Stimulated activated effector memory CD8-positive, alpha-beta T cell treated with anti-CD3 and anti-CD28 coated beads, Interleukin-12 subunit alpha, Interleukin-12 subunit beta, amount 100 ng/mL, for 72 hours (primary cell): ENCODE measurements at regions not wholly inside any gene's neighbourhood (a gene's known extent, or its start where the extent isn't known, plus 50 kb on each side); places are given as distances from the start of the nearest gene placed in this dataset.

Experiments used
- ATAC-seq: fragments of 150-1000 bp; cut with Tn5 transposase; 2 replicates; pipeline ENCODE4 v1.10.0; 2021
- DNase-seq, 2 donors: peaks; one replicate each; pipeline ENCODE4 v3.0.0; 2021 to 2022; ENCODE audit warnings: low spot score in 2 of 2
- H3K27ac Mint-ChIP-seq: one replicate; pipeline ENCODE4 v1.8.0; 2022; ENCODE audit warnings: mild to moderate bottlenecking, mixed read lengths
- H3K36me3 Mint-ChIP-seq: one replicate; pipeline ENCODE4 v1.8.0; 2022; ENCODE audit warnings: mild to moderate bottlenecking, mixed read lengths
- H3K4me1 Mint-ChIP-seq: one replicate; pipeline ENCODE4 v1.8.0; 2022; ENCODE audit warnings: mixed read lengths
- H3K4me3 Mint-ChIP-seq: one replicate; pipeline ENCODE4 v1.8.0; 2022; ENCODE audit warnings: mild to moderate bottlenecking, mixed read lengths
- H3K9me3 Mint-ChIP-seq: one replicate; pipeline ENCODE4 v1.8.0; 2022; ENCODE audit warnings: mixed read lengths

DNA sequence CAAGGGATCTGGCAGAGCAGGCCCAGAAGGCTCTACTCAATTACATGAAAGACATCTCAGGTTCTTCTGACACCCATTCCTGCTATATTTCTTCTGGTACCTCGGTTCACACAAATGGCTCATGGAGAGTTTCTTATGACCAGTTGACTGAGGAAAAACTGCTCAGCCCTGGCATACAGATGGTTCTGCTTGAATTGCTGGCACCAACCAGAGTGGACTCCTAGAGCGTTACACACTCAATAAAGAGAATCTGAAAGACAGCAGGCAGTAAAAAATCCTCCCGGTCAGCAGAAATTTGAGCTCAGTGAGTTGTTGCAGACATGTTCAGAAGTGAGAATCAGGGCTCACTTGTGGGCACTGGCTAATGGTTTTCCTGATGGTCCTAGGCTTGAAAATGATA is 434.4 kb downstream of the TCERG1L start:
- Mint-ChIP-seq H3K27ac (no peak overlapping the region), H3K4me3 (no peak overlapping the region), H3K9me3 (peaks cover under 1% of the 10 kb centered on the region), H3K36me3 (no peaks in the 10 kb centered on the region), H3K4me1 (no peaks in the 10 kb centered on the region)
- DNase-seq (no peak), ATAC-seq (no peak)

DNA sequence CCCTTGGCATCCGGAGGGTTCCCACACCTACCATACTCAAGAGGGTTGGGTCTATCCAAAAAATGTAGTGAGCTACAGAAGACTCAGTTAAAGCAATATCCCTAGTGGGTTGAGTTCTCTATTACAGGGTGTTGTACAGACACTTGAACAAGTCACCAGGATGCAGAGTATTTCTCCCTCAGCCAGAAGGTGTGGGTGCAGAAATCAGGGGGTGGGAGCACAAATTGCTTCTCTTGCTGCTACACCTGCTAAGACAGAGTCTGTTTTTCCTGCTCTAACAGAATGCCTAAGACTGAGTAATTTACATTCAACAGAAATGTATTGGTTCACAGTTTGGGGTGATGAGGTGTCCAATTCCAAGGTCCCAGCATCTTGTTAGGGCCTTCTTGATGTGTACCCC is 433.4 kb downstream of the TCERG1L start:
- Mint-ChIP-seq H3K9me3 (no peaks in the 10 kb centered on the region), H3K4me3 (no peak overlapping the region), H3K4me1 (no peaks in the 10 kb centered on the region), H3K36me3 (no peaks in the 10 kb centered on the region), H3K27ac (no peak overlapping the region)
- ATAC-seq = no peak
- no peak for DNase-seq

DNA sequence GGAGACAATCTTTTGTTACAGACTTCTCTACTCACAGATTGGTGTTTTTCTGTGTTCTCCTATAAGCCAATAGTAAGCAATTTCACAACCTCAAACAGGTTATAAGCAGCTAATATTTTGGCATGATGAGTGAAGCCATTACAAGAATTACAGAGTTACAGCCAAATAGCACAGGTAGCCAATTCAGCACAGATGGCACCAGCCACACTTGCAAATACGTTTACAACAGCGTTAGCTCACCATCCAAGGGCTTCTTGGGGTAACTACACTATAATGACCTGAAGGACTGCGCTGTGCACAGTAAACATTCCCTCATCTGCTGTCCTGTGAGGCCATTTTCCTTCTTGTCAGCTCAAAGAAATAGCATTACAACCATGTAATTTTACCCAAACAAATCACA is 428.6 kb downstream of the TCERG1L start:
- H3K36me3 Mint-ChIP-seq = no peaks in the 10 kb centered on the region
- DNase-seq (no peak), ATAC-seq (no peak)
- no peak overlapping the region for H3K27ac Mint-ChIP-seq
- no peak overlapping the region for H3K4me3 Mint-ChIP-seq
- H3K9me3 Mint-ChIP-seq = no peaks in the 10 kb centered on the region
- no peaks in the 10 kb centered on the region for H3K4me1 Mint-ChIP-seq

DNA sequence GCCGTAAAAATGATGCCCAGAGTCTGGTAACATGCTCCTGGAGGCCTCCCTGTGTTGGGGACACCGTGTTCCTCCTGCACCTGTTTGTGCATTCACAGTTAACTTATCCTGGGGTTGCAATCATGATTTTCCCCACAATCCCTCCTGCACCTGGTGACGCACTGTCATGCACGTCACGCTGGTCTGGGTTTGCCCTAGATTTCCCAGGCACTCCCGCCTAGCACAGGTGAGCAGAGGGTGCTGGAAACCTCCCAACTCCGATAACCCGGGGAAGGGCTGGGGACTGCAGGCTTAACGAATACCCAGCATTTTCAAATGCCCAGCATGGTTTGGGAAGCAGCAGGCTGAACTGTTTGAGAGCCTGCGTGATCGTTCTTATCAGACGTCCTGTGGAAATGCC is 427.1 kb downstream of the TCERG1L start:
- no peaks in the 10 kb centered on the region for H3K9me3 Mint-ChIP-seq
- H3K36me3 Mint-ChIP-seq = no peaks in the 10 kb centered on the region
- ATAC-seq (no peak), DNase-seq (no peak)
- no peaks in the 10 kb centered on the region for H3K4me1 Mint-ChIP-seq
- H3K27ac Mint-ChIP-seq = no peak overlapping the region
- no peak overlapping the region for H3K4me3 Mint-ChIP-seq

DNA sequence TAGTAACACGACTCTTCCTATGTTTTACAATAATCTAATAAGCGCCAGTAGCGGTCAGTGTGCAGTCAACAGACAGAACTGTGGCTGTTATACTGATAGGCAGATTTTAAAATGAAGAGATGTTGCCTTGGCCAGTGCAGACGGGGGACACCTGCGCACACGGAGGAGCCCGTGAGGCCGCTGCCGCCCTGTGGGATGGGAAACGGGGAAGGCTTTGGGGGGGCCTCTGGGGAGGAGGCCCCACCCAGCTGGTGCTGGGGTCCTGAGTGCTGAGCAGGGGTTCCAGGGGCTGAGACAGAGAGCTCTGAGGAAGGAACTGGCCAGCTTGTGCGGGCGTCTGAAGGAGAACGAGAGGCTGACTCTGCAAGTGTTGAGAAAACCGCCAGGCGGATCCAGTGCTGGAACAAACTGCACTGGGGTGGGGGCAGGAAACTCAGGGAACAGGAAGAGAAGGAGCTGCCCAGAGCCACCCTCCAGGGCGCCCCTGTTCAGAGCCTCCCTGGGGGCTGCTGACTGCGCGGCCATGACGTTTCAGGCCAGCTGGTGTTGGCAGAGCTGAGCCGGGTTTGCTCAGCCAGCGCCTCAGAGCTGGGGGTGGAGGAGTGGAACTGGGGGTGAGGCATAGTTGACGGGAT is 426.4 kb downstream of the TCERG1L start:
- Mint-ChIP-seq H3K4me1 (no peaks in the 10 kb centered on the region), H3K9me3 (no peaks in the 10 kb centered on the region), H3K36me3 (no peaks in the 10 kb centered on the region), H3K27ac (no peak overlapping the region), H3K4me3 (no peak overlapping the region)
- DNase-seq = no peak
- no peak for ATAC-seq

DNA sequence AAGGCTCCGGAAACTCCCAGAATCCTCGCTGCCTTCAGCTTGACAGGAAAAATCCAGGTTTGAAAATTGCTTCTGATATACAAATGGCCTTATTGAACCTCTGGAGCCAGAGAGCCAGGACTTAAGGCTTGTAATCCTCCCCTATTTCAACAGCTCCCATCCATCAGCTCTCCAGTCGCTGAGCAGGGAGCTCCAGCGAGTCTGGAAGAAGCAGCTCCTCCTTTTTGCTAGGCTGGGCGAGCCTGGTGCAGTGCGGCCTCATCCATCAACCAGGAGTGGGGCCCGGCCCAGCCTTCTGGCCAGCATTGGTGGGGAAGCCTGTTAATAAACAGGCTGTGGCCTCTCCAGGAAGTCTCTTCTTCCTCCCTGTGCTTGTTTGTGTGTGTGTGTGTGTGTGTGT is 424.4 kb downstream of the TCERG1L start:
- no peak overlapping the region for H3K27ac Mint-ChIP-seq
- ATAC-seq = no peak
- no peaks in the 10 kb centered on the region for H3K36me3 Mint-ChIP-seq
- H3K4me1 Mint-ChIP-seq = no peaks in the 10 kb centered on the region
- no peak for DNase-seq
- no peak overlapping the region for H3K4me3 Mint-ChIP-seq
- H3K9me3 Mint-ChIP-seq = no peaks in the 10 kb centered on the region

DNA sequence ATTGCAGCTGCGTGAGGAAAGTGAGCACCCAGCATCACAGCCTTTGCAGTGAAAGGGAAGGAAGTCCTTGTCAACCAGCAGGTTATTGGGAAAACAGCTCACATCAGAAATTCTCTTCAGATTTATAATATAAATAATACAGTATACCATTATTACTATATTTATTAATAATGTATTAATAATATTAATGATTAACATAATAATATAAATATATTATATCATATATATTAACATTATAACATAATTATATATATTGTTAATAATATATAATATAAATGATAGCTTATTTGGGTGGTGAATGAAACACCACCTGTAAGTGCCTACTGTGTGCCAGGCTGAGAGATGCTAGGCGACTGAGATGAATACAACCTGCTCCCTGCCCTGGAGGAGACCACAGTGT is 423.0 kb downstream of the TCERG1L start:
- Mint-ChIP-seq H3K4me3 (no peak overlapping the region), H3K27ac (no peak overlapping the region), H3K9me3 (no peaks in the 10 kb centered on the region), H3K36me3 (no peaks in the 10 kb centered on the region), H3K4me1 (no peaks in the 10 kb centered on the region)
- ATAC-seq (no peak), DNase-seq (no peak)

DNA sequence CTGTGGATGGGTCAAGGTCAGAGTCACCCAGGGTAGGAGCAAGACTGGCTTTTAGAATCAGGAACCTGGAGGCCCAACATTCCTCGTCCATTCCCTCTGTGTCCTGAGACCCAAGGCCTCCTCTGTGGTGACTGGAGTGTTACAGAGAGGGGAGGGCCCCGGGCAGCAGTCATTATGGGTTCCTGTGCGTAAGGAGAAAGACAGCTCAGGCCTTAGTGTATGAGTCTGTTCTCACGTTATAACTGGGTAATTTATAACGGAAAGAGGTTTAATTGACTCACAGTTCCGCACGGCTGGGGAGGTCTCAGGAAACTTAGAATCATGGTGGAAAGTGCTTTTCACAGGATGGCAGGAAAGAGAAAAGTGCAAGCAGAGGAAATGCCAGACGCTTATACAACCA is 422.3 kb downstream of the TCERG1L start:
- Mint-ChIP-seq H3K27ac (no peak overlapping the region), H3K4me3 (no peak overlapping the region), H3K9me3 (no peaks in the 10 kb centered on the region), H3K4me1 (no peaks in the 10 kb centered on the region), H3K36me3 (no peaks in the 10 kb centered on the region)
- ATAC-seq (no peak), DNase-seq (no peak)

DNA sequence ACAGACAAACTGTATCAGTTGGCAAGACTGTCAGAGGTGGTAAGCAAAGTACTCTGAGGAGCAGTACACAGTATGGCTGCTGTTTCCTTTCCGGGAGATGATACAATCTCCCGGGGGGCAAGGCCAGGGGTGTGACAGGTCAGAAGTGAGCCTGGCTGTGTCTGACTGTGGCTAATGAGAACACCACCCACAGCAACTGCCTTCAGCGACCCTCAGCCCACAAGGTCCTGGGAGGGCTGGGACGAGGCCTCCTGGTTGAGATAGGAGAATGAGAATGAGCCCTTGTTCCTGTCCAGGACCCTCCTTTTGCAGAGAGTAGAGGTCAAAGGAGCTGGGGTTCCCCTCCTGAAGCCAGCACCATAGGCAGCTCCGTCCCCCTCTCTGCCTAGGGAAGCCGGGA is 421.7 kb downstream of the TCERG1L start:
- H3K9me3 Mint-ChIP-seq = no peaks in the 10 kb centered on the region
- no peaks in the 10 kb centered on the region for H3K4me1 Mint-ChIP-seq
- no peak overlapping the region for H3K27ac Mint-ChIP-seq
- ATAC-seq = no peak
- no peak for DNase-seq
- H3K4me3 Mint-ChIP-seq = no peak overlapping the region
- no peaks in the 10 kb centered on the region for H3K36me3 Mint-ChIP-seq

DNA sequence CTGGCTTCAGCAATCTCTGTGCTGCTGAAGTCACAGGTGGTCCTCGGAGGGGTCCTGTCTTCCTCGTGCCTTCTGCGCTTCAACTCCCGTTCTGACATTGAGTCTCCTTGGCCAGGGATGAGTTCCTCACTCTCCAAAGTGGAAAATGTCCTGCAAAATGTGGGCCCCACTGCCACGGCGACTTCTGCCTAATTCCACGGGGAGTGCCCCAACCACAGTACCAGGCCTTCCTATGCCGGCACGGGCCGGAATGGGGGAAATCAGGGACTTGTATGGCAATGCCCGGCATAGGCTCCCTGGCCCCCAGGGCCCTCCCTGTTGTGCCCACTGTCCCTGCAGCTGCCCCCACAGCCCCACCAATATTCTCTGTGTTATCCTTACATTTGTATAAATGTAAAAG is 420.5 kb downstream of the TCERG1L start:
- H3K36me3 Mint-ChIP-seq = no peaks in the 10 kb centered on the region
- no peak overlapping the region for H3K4me3 Mint-ChIP-seq
- ATAC-seq (no peak), DNase-seq (no peak)
- H3K4me1 Mint-ChIP-seq = no peaks in the 10 kb centered on the region
- H3K9me3 Mint-ChIP-seq = no peaks in the 10 kb centered on the region
- H3K27ac Mint-ChIP-seq = no peak overlapping the region

DNA sequence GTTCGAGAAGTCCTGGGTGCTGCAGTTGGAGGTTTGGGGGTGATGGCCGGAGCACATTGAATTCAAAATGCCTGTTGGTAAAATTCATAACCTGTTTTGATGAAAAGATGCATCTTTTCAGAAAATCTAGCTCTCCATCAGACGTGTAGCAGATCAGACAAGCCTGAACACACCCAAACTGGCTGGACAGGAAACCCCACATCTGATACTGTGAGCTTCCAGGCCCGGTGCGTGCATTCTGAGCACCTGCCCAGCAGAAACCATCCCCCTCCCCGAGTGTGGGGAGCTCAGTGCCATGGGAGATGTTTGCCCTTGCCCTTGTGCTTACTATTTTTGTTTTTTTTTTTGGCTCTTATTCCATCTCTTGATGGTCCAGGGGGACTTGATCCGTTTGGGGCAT is 417.1 kb downstream of the TCERG1L start:
- H3K9me3 Mint-ChIP-seq = no peaks in the 10 kb centered on the region
- H3K36me3 Mint-ChIP-seq = no peaks in the 10 kb centered on the region
- DNase-seq = no peak
- H3K4me1 Mint-ChIP-seq = no peaks in the 10 kb centered on the region
- H3K4me3 Mint-ChIP-seq = no peak overlapping the region
- no peak overlapping the region for H3K27ac Mint-ChIP-seq
- no peak for ATAC-seq

DNA sequence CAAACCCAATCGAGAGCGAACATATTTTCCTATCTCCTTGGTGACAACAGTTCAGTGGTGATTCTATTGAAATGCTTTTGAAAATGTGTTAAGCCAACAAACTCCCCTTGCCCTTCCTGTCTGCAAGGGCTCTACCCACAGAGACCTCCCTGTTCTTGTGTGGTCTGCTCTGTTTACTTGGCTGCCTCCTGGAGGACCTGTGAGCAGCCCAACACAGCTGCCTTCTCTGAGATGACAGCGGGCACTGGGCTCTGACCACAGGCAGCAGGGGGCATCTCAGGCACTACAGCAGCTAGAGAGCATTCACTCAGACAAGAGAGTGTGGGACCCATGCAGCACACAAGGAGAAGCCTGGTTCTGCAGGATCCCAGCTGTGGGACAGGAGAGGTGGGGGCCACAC is 416.4 kb downstream of the TCERG1L start:
- ATAC-seq (no peak), DNase-seq (no peak)
- Mint-ChIP-seq H3K36me3 (no peaks in the 10 kb centered on the region), H3K9me3 (no peaks in the 10 kb centered on the region), H3K4me1 (no peaks in the 10 kb centered on the region), H3K4me3 (no peak overlapping the region), H3K27ac (no peak overlapping the region)

DNA sequence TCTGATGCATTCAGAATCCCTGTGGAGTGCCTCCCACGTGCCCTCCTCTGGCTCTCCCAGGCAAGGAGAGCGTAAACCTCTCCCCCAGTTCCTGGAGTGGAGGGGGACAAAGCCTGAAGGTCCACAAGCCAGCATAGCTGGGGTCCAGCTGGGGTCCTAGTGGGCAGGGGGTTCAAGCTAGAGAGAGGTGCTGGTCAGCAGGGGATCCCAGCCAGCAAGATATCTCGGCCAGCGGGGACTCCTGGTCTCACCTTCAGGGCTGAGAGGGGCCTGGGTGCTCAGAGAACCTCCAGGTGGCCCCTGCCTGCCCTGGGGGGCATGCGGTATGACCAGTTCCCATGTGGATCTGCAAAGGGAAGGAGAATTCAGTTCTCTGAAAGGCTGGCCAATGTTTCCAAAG is 413.7 kb downstream of the TCERG1L start:
- H3K4me3 Mint-ChIP-seq = no peak overlapping the region
- no peaks in the 10 kb centered on the region for H3K36me3 Mint-ChIP-seq
- DNase-seq = no peak
- no peaks in the 10 kb centered on the region for H3K4me1 Mint-ChIP-seq
- ATAC-seq = no peak
- H3K9me3 Mint-ChIP-seq = no peaks in the 10 kb centered on the region
- no peak overlapping the region for H3K27ac Mint-ChIP-seq

DNA sequence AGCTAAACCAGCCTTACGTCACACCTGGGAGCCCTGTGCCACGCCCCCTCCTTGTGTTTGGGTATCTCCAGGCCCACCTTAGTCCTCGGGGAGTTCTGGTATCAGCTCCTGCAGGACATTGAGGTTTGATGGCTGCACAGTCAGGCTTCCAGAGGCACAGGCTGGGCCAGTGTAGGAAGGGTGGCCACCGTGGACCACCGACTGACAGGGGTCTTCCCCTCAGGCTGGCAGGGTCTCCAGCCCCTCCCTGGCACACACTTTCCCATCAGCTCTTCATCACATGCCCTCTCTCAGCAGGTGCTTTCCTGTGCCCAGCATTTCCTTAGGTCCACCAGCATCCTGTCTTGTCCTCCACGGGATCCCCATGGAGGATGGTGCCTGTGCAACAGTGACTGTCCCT is 413.1 kb downstream of the TCERG1L start:
- Mint-ChIP-seq H3K9me3 (no peaks in the 10 kb centered on the region), H3K27ac (no peak overlapping the region), H3K4me3 (no peak overlapping the region), H3K4me1 (no peaks in the 10 kb centered on the region), H3K36me3 (no peaks in the 10 kb centered on the region)
- ATAC-seq (no peak), DNase-seq (no peak)

DNA sequence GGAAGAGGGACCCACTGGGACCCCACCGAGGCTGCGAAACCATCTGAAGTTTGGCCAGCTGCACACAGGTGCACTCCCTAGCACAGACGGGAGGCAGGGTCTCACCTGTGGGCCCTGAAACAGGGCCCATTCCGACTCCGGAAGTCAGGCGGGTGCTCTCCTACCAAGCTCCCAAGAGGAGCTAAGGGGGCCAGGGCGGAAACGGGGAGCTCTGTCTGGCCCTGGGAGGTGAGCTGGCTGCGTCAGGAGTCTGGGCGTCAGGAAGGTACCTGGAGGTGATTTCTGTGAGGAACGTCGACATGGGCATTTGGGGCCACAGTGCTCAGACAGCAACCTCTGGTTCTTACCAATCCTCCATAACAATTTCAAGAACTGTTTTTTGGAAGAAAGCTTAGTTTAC is 411.7 kb downstream of the TCERG1L start:
- Mint-ChIP-seq H3K27ac (no peak overlapping the region), H3K9me3 (no peaks in the 10 kb centered on the region), H3K36me3 (no peaks in the 10 kb centered on the region), H3K4me3 (no peak overlapping the region), H3K4me1 (no peaks in the 10 kb centered on the region)
- ATAC-seq (no peak), DNase-seq (no peak)

DNA sequence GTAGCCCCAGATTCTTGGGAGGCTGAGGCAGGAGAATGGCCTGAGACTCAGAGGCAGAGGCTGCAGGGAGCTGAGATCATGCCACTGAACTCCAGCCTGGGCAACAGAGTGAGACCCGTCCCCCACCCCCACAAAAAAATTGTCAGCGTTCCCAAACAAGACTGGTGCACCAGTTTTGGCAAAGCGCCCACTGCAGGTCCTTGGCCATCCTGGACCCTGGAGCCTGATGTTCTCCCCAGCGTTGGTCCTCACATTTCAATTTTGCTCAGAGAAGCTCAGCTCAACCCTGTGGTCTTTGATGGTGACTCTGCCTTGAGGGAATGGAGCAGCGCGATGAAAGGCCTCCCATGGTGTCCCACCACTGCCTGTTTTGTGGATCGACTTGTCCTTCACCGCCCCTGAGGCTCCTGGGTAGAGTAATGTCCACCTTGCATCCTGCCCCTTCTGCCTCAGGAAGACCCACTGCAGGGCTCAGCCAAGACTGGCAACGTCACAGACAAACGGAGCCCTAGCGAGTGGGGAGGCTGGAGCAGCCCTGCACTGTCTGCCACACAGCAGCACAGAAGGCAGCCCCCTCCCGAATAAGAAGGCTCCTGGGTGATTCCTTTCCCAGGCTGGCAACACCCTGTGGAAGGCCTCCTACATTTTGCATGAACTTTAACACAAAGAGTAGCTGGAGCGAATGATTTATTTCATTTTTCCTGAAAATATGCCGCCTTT is 410.9 kb downstream of the TCERG1L start:
- DNase-seq (no peak), ATAC-seq (no peak)
- Mint-ChIP-seq H3K27ac (no peak overlapping the region), H3K4me3 (no peak overlapping the region), H3K9me3 (no peaks in the 10 kb centered on the region), H3K36me3 (no peaks in the 10 kb centered on the region), H3K4me1 (no peaks in the 10 kb centered on the region)
